BJ (cell line): ENCODE measurements at regions not wholly inside any gene's neighbourhood (a gene's known extent, or its start where the extent isn't known, plus 50 kb on each side); places are given as distances from the start of the nearest gene placed in this dataset.

Experiments
- CTCF ChIA-PET: fragments of 350-600 bp; formaldehyde crosslinking; extraction: SDS; loops from one replicate; lab custom pipeline; 2021; ENCODE audit warnings: antibody characterized with exemption, inconsistent platforms; lab: Yijun Ruan, JAX
- POLR2A ChIA-PET: fragments of 300-600 bp; sonication (Branson Sonifier 250); formaldehyde crosslinking; extraction: SDS; loops from one replicate; lab custom pipeline; 2021; ENCODE audit warnings: antibody characterized with exemption; lab: Charles Lee
- DNase-seq: peaks from one replicate; pipeline ENCODE4 v3.0.0-alpha.2; 2011; ENCODE audit warnings: low read depth
- H3K27me3 ChIP-seq: 2 replicates; pipeline ENCODE4 v1.6.0; 2011; ENCODE audit warnings: low read length; ENCODE audit not compliant: control insufficient read depth, insufficient read depth
- H3K36me3 ChIP-seq: 2 replicates; pipeline ENCODE4 v1.5.1; 2011; ENCODE audit warnings: low read length; ENCODE audit not compliant: control insufficient read depth, insufficient read depth
- H3K4me3 ChIP-seq: 2 replicates; pipeline ENCODE4 v1.5.1; 2011; ENCODE audit warnings: low read depth, mild to moderate bottlenecking, control low read depth, low read length
- TF ChIP-seq, protein P1 (sequence below): IDR thresholded peaks from 2 replicates; pipeline ENCODE4 v1.5.1; 2011; ENCODE audit warnings: low read depth, mild to moderate bottlenecking, control low read depth, inconsistent platforms, low read length, moderate library complexity; ENCODE audit not compliant: insufficient read depth

DNA sequence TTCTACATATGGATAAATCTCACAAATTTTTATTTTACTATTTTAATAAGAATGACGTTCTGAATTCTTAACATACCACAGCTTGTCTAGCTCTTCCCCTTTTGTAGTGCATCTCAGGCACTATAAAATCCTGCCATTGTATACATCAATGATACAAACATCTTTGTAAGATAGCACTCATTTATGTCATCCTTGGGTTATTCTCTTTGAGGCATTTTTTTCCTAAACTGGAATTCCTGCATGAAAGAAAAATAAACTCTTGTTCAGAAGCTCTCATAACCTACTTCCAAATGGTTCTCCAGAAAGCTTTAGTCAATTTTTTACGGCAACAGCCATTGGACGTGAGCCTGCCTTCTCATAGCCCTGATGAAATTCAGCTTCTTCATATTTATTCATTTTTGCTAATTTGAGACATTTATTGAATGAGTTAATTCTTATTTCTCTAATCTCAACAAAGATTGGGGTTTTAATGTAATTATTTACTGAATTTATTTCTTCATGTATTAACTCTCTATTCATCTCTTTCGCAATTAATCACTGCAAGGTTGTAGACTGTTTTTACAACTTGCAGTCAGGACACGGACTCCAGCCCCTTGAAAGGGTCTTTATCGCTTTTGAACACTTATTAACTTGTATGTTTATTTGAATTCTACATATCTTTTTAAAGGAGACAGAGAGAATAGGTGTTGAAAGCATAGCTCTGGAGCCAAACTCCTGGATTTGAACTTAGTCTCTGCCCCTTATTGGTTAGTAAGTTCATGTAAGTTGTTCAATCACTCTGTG lies 57.6 kb upstream of the PARD3B start:
- no peak for DNase-seq
- no peaks in the 10 kb centered on the region for H3K36me3 ChIP-seq
- no peaks in the 10 kb centered on the region for H3K27me3 ChIP-seq
- no peak overlapping the region for H3K4me3 ChIP-seq
- TF ChIP-seq, protein P1, sequence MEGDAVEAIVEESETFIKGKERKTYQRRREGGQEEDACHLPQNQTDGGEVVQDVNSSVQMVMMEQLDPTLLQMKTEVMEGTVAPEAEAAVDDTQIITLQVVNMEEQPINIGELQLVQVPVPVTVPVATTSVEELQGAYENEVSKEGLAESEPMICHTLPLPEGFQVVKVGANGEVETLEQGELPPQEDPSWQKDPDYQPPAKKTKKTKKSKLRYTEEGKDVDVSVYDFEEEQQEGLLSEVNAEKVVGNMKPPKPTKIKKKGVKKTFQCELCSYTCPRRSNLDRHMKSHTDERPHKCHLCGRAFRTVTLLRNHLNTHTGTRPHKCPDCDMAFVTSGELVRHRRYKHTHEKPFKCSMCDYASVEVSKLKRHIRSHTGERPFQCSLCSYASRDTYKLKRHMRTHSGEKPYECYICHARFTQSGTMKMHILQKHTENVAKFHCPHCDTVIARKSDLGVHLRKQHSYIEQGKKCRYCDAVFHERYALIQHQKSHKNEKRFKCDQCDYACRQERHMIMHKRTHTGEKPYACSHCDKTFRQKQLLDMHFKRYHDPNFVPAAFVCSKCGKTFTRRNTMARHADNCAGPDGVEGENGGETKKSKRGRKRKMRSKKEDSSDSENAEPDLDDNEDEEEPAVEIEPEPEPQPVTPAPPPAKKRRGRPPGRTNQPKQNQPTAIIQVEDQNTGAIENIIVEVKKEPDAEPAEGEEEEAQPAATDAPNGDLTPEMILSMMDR, result no peak
- ChIA-PET CTCF (no interaction called here), POLR2A (no interaction called here)

DNA sequence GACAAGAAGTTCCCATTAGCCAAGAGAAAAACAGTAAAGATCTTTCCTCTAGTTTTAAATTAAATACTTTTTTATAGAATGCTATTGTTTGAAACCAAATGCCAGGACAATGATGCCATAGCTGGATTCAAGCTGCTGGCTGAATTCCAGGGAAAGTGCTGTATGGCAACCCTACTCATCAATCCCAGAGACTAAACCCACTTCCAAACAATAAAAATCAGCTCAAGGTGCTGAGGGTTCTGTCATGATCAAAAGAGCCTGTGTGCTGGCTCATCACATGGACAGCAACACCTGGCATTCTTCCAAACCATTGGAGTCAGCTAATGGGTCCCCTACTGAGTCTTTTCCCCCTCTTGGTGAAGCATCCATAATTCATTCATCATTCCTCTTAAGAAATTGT lies 53.7 kb upstream of the PARD3B start:
- DNase-seq, result no peak
- TF ChIP-seq, protein P1, result no peak

DNA sequence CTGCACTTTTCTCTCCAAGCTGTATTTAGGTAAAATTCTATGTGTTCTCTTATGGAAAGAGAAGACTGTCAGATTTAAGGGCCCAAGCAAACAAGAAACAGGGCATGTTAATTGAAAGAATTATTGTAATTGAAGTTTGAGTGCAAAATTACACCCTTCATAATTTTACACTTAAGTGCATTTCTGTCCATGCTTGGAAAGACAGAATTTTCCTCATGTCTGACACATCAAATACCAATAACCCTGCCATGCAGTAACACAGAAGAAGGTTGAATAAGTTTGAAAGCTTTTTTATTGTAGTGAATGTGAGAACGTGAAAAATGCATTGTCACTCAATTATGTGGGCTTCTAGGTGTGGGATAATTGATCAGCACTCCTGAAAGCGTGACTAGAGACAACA lies 52.9 kb upstream of the PARD3B start:
- no peak for DNase-seq
- H3K27me3 ChIP-seq, result no peaks in the 10 kb centered on the region
- TF ChIP-seq, protein P1, result no peak
- ChIA-PET POLR2A (no interaction called here), CTCF (no interaction called here)
- H3K36me3 ChIP-seq, result no peaks in the 10 kb centered on the region
- H3K4me3 ChIP-seq, result no peak overlapping the region

More for the DNA sequence above, 53.7 kb upstream of the PARD3B start:
- Histone ChIP-seq H3K27me3 (no peaks in the 10 kb centered on the region), H3K4me3 (no peak overlapping the region), H3K36me3 (no peaks in the 10 kb centered on the region)
- CTCF ChIA-PET, result interaction anchor here (1.0 kb wide), 1 partner anchor 137 kb away, joined by 3 read pairs; no protein-coding TSS in a partner anchor
- POLR2A ChIA-PET, result no interaction called here

DNA sequence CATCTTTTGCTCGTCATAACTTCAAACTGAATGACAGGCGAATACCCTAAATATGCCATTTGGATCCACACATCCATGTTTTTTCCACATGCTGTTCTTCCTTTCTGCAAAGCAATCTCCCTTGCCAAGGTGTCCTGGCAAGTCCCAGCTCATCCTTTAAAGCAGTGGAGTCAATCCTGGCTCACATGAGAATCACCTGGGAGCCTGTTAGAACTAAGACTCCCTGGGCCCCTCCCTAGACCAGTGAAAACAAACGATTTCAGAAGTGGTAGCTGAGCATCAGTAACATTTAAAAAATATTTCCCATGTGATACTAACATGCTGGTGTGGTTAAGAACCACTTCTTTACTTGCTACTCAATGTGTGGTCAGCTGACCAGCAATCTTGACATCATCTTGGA lies 50.6 kb upstream of the PARD3B start:
- ChIA-PET POLR2A (no interaction called here), CTCF (interaction anchor here (0.6 kb wide), 1 partner anchor 10 kb away, joined by 3 read pairs; no protein-coding TSS in a partner anchor)
- no peak for DNase-seq
- no peaks in the 10 kb centered on the region for H3K27me3 ChIP-seq
- no peaks in the 10 kb centered on the region for H3K36me3 ChIP-seq
- TF ChIP-seq, protein P1, result no peak
- H3K4me3 ChIP-seq, result no peak overlapping the region

DNA sequence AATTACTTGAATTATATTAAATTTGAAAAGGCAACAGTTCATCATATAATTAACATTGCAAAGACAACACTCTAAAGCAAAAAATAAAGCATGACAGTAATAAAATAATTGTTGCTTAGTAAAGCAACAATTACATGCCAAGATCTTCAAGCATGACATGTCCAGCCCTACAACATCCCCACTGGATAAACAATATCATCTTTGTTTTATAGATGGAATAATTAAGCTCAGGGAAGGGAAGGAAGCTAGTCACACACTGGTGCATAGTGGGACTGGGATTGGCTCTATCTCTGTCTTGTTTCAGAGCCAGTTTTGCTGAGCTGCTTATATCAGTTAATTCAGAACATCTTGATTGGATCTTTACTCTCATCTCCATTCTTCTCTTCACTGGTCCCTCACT lies 49.9 kb upstream of the PARD3B start:
- H3K4me3 ChIP-seq, result no peak overlapping the region
- no peaks in the 10 kb centered on the region for H3K36me3 ChIP-seq
- DNase-seq, result no peak
- ChIA-PET CTCF (interaction anchor here (0.6 kb wide), 1 partner anchor 10 kb away, joined by 3 read pairs; no protein-coding TSS in a partner anchor), POLR2A (no interaction called here)
- TF ChIP-seq, protein P1, result no peak
- H3K27me3 ChIP-seq, result no peaks in the 10 kb centered on the region
